GM18511 (cell line): ENCODE measurements at regions not wholly inside any gene's neighbourhood (a gene's known extent, or its start where the extent isn't known, plus 50 kb on each side); places are given as distances from the start of the nearest gene placed in this dataset.

Experiments
- ATAC-seq: cut with Tn5 transposase; IDR thresholded peaks from one replicate; pipeline ENCODE4 v1.9.1; 2021; ENCODE audit warnings: mild to moderate bottlenecking, moderate library complexity; ENCODE audit not compliant: unreplicated experiment

GRCh38 chr5:68647743-68648142, 432.2 kb downstream of the PIK3R1 start:
- ATAC-seq = no peak

GRCh38 chr5:68648944-68649857, 433.6 kb downstream of the PIK3R1 start:
- no peak for ATAC-seq

GRCh38 chr5:68652534-68652965, 437.0 kb downstream of the PIK3R1 start:
- no peak for ATAC-seq

GRCh38 chr5:68653471-68653870, 437.9 kb downstream of the PIK3R1 start:
- no peak for ATAC-seq

GRCh38 chr5:68657055-68657961, 436.5 kb upstream of the SLC30A5 start:
- no peak for ATAC-seq

- ATAC-seq = no peak
Observed at GRCh38 chr5:68658810-68659372, 434.9 kb upstream of the SLC30A5 start.

- no peak for ATAC-seq
Observed at GRCh38 chr5:68659881-68660280, 433.9 kb upstream of the SLC30A5 start.

GRCh38 chr5:68661237-68661636, 432.6 kb upstream of the SLC30A5 start:
- peak; percentile 76 for ATAC-seq

- ATAC-seq = no peak
Observed at GRCh38 chr5:68662804-68663307, 431.0 kb upstream of the SLC30A5 start.

GRCh38 chr5:68669864-68670575, 423.8 kb upstream of the SLC30A5 start:
- ATAC-seq = no peak

- no peak for ATAC-seq
Observed at GRCh38 chr5:68673106-68673822, 420.6 kb upstream of the SLC30A5 start.

GRCh38 chr5:68673823-68674180, 420.0 kb upstream of the SLC30A5 start:
- no peak for ATAC-seq

- ATAC-seq = no peak
Observed at GRCh38 chr5:68679041-68679440, 414.8 kb upstream of the SLC30A5 start.

- no peak for ATAC-seq
Observed at GRCh38 chr5:68680366-68680765, 413.4 kb upstream of the SLC30A5 start.

GRCh38 chr5:68681929-68682328, 411.9 kb upstream of the SLC30A5 start:
- no peak for ATAC-seq

- no peak for ATAC-seq
Observed at GRCh38 chr5:68682400-68683160, 411.2 kb upstream of the SLC30A5 start.

GRCh38 chr5:68683632-68684036, 410.2 kb upstream of the SLC30A5 start:
- ATAC-seq = no peak

GRCh38 chr5:68685863-68686262, 408.0 kb upstream of the SLC30A5 start:
- ATAC-seq = no peak

GRCh38 chr5:68688547-68688946, 405.3 kb upstream of the SLC30A5 start:
- no peak for ATAC-seq
